Ovary (tissue), 3 donors: ENCODE measurements at regions not wholly inside any gene's neighbourhood (a gene's known extent, or its start where the extent isn't known, plus 50 kb on each side); places are given as distances from the start of the nearest gene placed in this dataset.

ENCODE experiments used
- CTCF ChIP-seq, 3 donors: fragments of 450-650 bp in 2 of 3; fragments of 200-600 bp in 1 of 3; IDR thresholded peaks; one replicate each; pipeline versions ENCODE4 v1.5.1 to v1.8.0; 2016 to 2022; ENCODE audit warnings: antibody characterized with exemption in 3 of 3, mild to moderate bottlenecking in 1 of 3
- EP300 ChIP-seq: sonication (generic); formaldehyde crosslinking; IDR thresholded peaks from one replicate; pipeline ENCODE4 v1.6.1; 2017; ENCODE audit warnings: antibody characterized with exemption
- POLR2A ChIP-seq: fragments of 450-650 bp; IDR thresholded peaks from one replicate; pipeline ENCODE4 v1.6.1; 2017; ENCODE audit warnings: antibody characterized with exemption, mild to moderate bottlenecking, moderate library complexity
- donor health status: DM: no; HTN: no; CAD: no.

GRCh38 chr2:5894355-5894754, 202.2 kb downstream of the SOX11 start:
- TF ChIP-seq CTCF (IDR thresholded peaks at IDR 0.05) (no peak), POLR2A (no peak), EP300 (no peak)
